GM12878 (cell line): ENCODE measurements at regions not wholly inside any gene's neighbourhood (a gene's known extent, or its start where the extent isn't known, plus 50 kb on each side); places are given as distances from the start of the nearest gene placed in this dataset.

Experiments used
- ATAC-seq: fragments of 200-7000 bp; cut with Tn5 transposase; 3 replicates; pipeline ENCODE4 v1.9.1; 2020; ENCODE audit warnings: mild to moderate bottlenecking, moderate library complexity
- BruUV-seq: library from RNA; stranded (reverse); fragments of 400-500 nt; replicated peaks from 2 replicates; lab custom pipeline; 2021; lab: Mats Ljungman, UMichigan
- CTCF ChIA-PET: fragments of 300-600 bp; sonication (Branson Sonifier 250); formaldehyde crosslinking; extraction: SDS; loops from one replicate; lab custom pipeline; 2021; ENCODE audit warnings: inconsistent platforms; lab: Yijun Ruan, JAX
- POLR2A ChIA-PET: fragments of 350-600 bp; formaldehyde crosslinking; extraction: SDS; loops from one replicate; lab custom pipeline; 2021; ENCODE audit warnings: inconsistent platforms; lab: Charles Lee
- RAD21 ChIA-PET: fragments of 300-600 bp; sonication (Branson Sonifier 250); formaldehyde crosslinking; loops from one replicate; lab custom pipeline; 2023; ENCODE audit warnings: antibody characterized with exemption; ENCODE audit not compliant: unreplicated experiment; lab: Charles Lee
- SMC1A ChIA-PET: fragments of 300-600 bp; sonication (Branson Sonifier 250); formaldehyde crosslinking; loops from one replicate; lab custom pipeline; 2023; ENCODE audit not compliant: unreplicated experiment, uncharacterized antibody; lab: Charles Lee
- DNase-seq: peaks from one replicate; pipeline ENCODE4 v3.0.0-alpha.2; 2011; ENCODE audit warnings: low read depth, low spot score
- FAIRE-seq: peaks from 3 replicates; lab custom pipeline; 2011; peaks lifted over from hg19 to GRCh38; lab: Jason Lieb, UNC
- H2AFZ ChIP-seq: 2 replicates; pipeline ENCODE4 v1.6.0; 2011; ENCODE audit warnings: low read depth, low read length, control low read depth; ENCODE audit not compliant: control insufficient read depth
- H3K27ac ChIP-seq: 2 replicates; pipeline ENCODE4 v1.5.1; 2011; ENCODE audit warnings: control low read depth; ENCODE audit not compliant: control insufficient read depth, insufficient read depth
- H3K27me3 ChIP-seq, 2 experiments: replicated peaks in 1 of 2; 2 replicates each; pipeline versions ENCODE4 v1.6.0 to v1.6.1; 2011; ENCODE audit warnings: low read length in 1 of 2; ENCODE audit not compliant: control insufficient read depth in 2 of 2, insufficient read depth in 2 of 2
- H3K36me3 ChIP-seq, 2 experiments: 2 replicates each; pipeline ENCODE4 v1.5.1; 2011; ENCODE audit warnings: low read length in 1 of 2; ENCODE audit not compliant: control insufficient read depth in 2 of 2, insufficient read depth in 2 of 2
- H3K4me1 ChIP-seq: 2 replicates; pipeline ENCODE4 v1.6.1; 2011; ENCODE audit warnings: mild to moderate bottlenecking, low read length, moderate library complexity, mixed read lengths; ENCODE audit not compliant: control insufficient read depth, insufficient read depth
- H3K4me2 ChIP-seq: 2 replicates; pipeline ENCODE4 v1.6.0; 2011; ENCODE audit warnings: control low read depth; ENCODE audit not compliant: control insufficient read depth, insufficient read depth
- H3K4me3 ChIP-seq: fragments of 200-600 bp; sonication (generic); 2 replicates; pipeline ENCODE4 v1.5.1; 2016
- H3K79me2 ChIP-seq: 2 replicates; pipeline ENCODE4 v1.6.0; 2011; ENCODE audit warnings: low read length; ENCODE audit not compliant: control insufficient read depth, insufficient read depth
- H3K9ac ChIP-seq: 2 replicates; pipeline ENCODE4 v1.8.0; 2011; ENCODE audit warnings: low read length, control low read depth, mixed read lengths; ENCODE audit not compliant: control insufficient read depth, insufficient read depth
- H3K9me3 ChIP-seq: replicated peaks from 3 replicates; pipeline ENCODE4 v1.5.1; 2011; ENCODE audit warnings: mild to moderate bottlenecking, low read length; ENCODE audit not compliant: control insufficient read depth, insufficient read depth
- H4K20me1 ChIP-seq: 2 replicates; pipeline ENCODE4 v1.6.0; 2011; ENCODE audit not compliant: control insufficient read depth, insufficient read depth
- ASH2L ChIP-seq: fragments of 300-600, 200-600 bp; sonication (generic); IDR thresholded peaks from 2 replicates; pipeline ENCODE4 v1.6.1; 2017; ENCODE audit warnings: low read depth, mild to moderate bottlenecking, borderline replicate concordance
- BACH1 ChIP-seq: fragments of 450-650 bp; IDR thresholded peaks from 2 replicates; pipeline ENCODE4 v1.6.1; 2017; ENCODE audit warnings: mild to moderate bottlenecking, borderline replicate concordance
- CBFB ChIP-seq: IDR thresholded peaks from 2 replicates; pipeline ENCODE4 v1.6.1; 2016; ENCODE audit warnings: antibody characterized with exemption, low read depth
- CBX5 ChIP-seq: sonication (generic); IDR thresholded peaks from 2 replicates; pipeline ENCODE4 v1.6.1; 2016; ENCODE audit warnings: low read depth, moderate library complexity, mild to moderate bottlenecking, inconsistent platforms
- CEBPB ChIP-seq, 2 experiments: fragments of 150-350 bp in 1 of 2; IDR thresholded peaks; 2 replicates each; pipeline ENCODE4 v1.6.1; 2012 to 2014; ENCODE audit warnings: low read depth in 2 of 2, low read length in 2 of 2, borderline replicate concordance in 1 of 2, inconsistent platforms in 1 of 2
- CHD1 ChIP-seq: IDR thresholded peaks from 2 replicates; pipeline ENCODE4 v1.6.1; 2012; ENCODE audit warnings: low read depth, low read length, improper control_type of control experiment
- CHD4 ChIP-seq: fragments of 200-600 bp; sonication (generic); IDR thresholded peaks from 2 replicates; pipeline ENCODE4 v1.6.1; 2016; ENCODE audit warnings: mild to moderate bottlenecking
- E2F4 ChIP-seq: IDR thresholded peaks from 2 replicates; pipeline ENCODE4 v1.6.1; 2012; ENCODE audit warnings: low read depth, low read length, improper control_type of control experiment
- EZH2 ChIP-seq: IDR thresholded peaks from 2 replicates; pipeline ENCODE4 v1.6.1; 2012; ENCODE audit warnings: low read depth, mild to moderate bottlenecking, control low read depth, inconsistent platforms, low read length, borderline replicate concordance; ENCODE audit not compliant: control insufficient read depth
- HDGF ChIP-seq: fragments of 450-650 bp; IDR thresholded peaks from 2 replicates; pipeline ENCODE4 v1.6.1; 2016; ENCODE audit warnings: antibody characterized with exemption
- IKZF2 ChIP-seq, 2 experiments: fragments of 450-650 bp; IDR thresholded peaks; 2 replicates each; pipeline ENCODE4 v1.6.1; 2017; ENCODE audit warnings: mild to moderate bottlenecking in 2 of 2, moderate library complexity in 2 of 2
- NBN ChIP-seq: fragments of 450-650 bp; IDR thresholded peaks from 2 replicates; pipeline ENCODE4 v1.6.1; 2016
- POLR2A ChIP-seq: IDR thresholded peaks from 2 replicates; pipeline ENCODE4 v1.6.1; 2011; ENCODE audit warnings: low read depth, mild to moderate bottlenecking, low read length
- RFX5 ChIP-seq: IDR thresholded peaks from 2 replicates; pipeline ENCODE4 v1.6.1; 2011; ENCODE audit warnings: low read depth, low read length, improper control_type of control experiment
- SIX5 ChIP-seq: IDR thresholded peaks from 2 replicates; pipeline ENCODE4 v1.6.1; 2011; ENCODE audit warnings: mild to moderate bottlenecking, low read depth, low read length, moderate library complexity; ENCODE audit not compliant: severe bottlenecking
- SMAD5 ChIP-seq: IDR thresholded peaks from 2 replicates; pipeline ENCODE4 v1.6.1; 2016; ENCODE audit warnings: antibody characterized with exemption, low read depth
- SREBF1 ChIP-seq: IDR thresholded peaks from 2 replicates; pipeline ENCODE4 v1.6.1; 2012; ENCODE audit warnings: mild to moderate bottlenecking, low read length
- STAT3 ChIP-seq: IDR thresholded peaks from 2 replicates; pipeline ENCODE4 v1.6.1; 2011; ENCODE audit warnings: low read depth, low read length, improper control_type of control experiment
- SUPT20H ChIP-seq: IDR thresholded peaks from 2 replicates; pipeline ENCODE4 v1.6.1; 2011; ENCODE audit warnings: low read depth, mild to moderate bottlenecking, low read length, moderate library complexity, borderline replicate concordance; ENCODE audit not compliant: control insufficient read depth
- ZZZ3 ChIP-seq: IDR thresholded peaks from 2 replicates; pipeline ENCODE4 v1.6.1; 2011; ENCODE audit warnings: low read depth; ENCODE audit not compliant: control insufficient read depth, insufficient read length
- WGBS: methylation state at CpG from one replicate; pipeline ENCODE4 v1.1.6; 2016; ENCODE audit warnings: low lambda C conversion rate; ENCODE audit not compliant: insufficient replicate concordance, insufficient coverage; ENCODE audit errors: missing lambda C conversion rate; 5-methylcytosine and 5-hydroxymethylcytosine counted together
- in situ Hi-C: fragments of 300-500 bp; cut with MboI; formaldehyde crosslinking; loops from 9 replicates; pipeline ENCODE4 v1.14.3; 2018; ENCODE audit warnings: mixed read lengths
- intact Hi-C: fragments of 100-400 bp; cut with micrococcal nuclease; formaldehyde crosslinking; loops from one replicate; pipeline ENCODE4 v1.14.2; 2022; ENCODE audit not compliant: unreplicated experiment

GRCh38 chr3:40842714-40843113, 318.0 kb downstream of the ZNF621 start:
- ATAC-seq (no peak), FAIRE-seq (no peak), DNase-seq (no peak)
- no TSS peak for BruUV-seq
- H3K27ac ChIP-seq = no peak overlapping the region
- no peak overlapping the region for H3K4me3 ChIP-seq
- ChIA-PET CTCF (interaction anchor here (0.7 kb wide), 1 partner anchor 367 kb away, joined by 3 read pairs; no protein-coding TSS in a partner anchor), POLR2A (interaction anchor here (0.6 kb wide), 1 partner anchor 166 kb away, joined by 6 read pairs; no protein-coding TSS in a partner anchor), RAD21 (no interaction called here), SMC1A (no interaction called here)
- H3K4me2 ChIP-seq = no peak overlapping the region
- no peak overlapping the region for H2AFZ ChIP-seq
- 0 out of 4 replicates have a peak, but pooled peaks cover 0 to 2% of the 10 kb centered on the region in 2 experiments for H3K27me3 ChIP-seq
- no peaks in the 10 kb centered on the region for H4K20me1 ChIP-seq
- 53% methylated on average over 11 of the region's 11 CpGs for WGBS
- no peak overlapping the region for H3K9ac ChIP-seq
- TF ChIP-seq CHD1 = no peak
- no peak for TF ChIP-seq CBFB
- intact Hi-C loops (no loop called here), in situ Hi-C loops (no loop called here)
- H3K4me1 ChIP-seq = no peaks in the 10 kb centered on the region
- H3K9me3 ChIP-seq = no peaks in the 10 kb centered on the region; the same call in 2 of the 3 replicates
- no peaks in the 10 kb centered on the region for H3K79me2 ChIP-seq
- no peaks in the 10 kb centered on the region for H3K36me3 ChIP-seq

- SMC1A ChIA-PET = no interaction called here
- Histone ChIP-seq H3K4me3 (no peak overlapping the region), H3K9ac (no peak overlapping the region), H3K27me3 (0 out of 4 replicates have a peak, but pooled peaks cover 0 to 2% of the 10 kb centered on the region in 2 experiments), H3K36me3 (no peaks in the 10 kb centered on the region), H3K9me3 (no peaks in the 10 kb centered on the region; the same call in 2 of the 3 replicates), H3K79me2 (no peaks in the 10 kb centered on the region), H3K27ac (no peak overlapping the region), H3K4me1 (no peaks in the 10 kb centered on the region), H3K4me2 (no peak overlapping the region), H2AFZ (no peak overlapping the region), H4K20me1 (no peaks in the 10 kb centered on the region)
- WGBS = 48% methylated on average over 2 of the region's 2 CpGs
- ATAC-seq = no peak
- RAD21 ChIA-PET = no interaction called here
- TF ChIP-seq ASH2L = no peak
- TF ChIP-seq EZH2 = no peak
- no peak for TF ChIP-seq SIX5
- TF ChIP-seq STAT3 = no peak
- no peak for TF ChIP-seq SUPT20H
- no peak for TF ChIP-seq E2F4
- TF ChIP-seq CHD4 = no peak
- TF ChIP-seq CEBPB (IDR thresholded peaks at IDR 0.05; ENCODE audit: borderline replicate concordance in 1 of 2, low read depth in 2 of 2, low read length in 2 of 2) = no peak
- TF ChIP-seq NBN = no peak
- no peak for TF ChIP-seq HDGF
- TF ChIP-seq SMAD5 = no peak
- TF ChIP-seq SREBF1 = no peak
- no peak for TF ChIP-seq RFX5
- no peak for TF ChIP-seq ZZZ3
- no peak for TF ChIP-seq BACH1
- TF ChIP-seq POLR2A = no peak
- no peak for TF ChIP-seq CBX5
- no peak for TF ChIP-seq IKZF2 (IDR thresholded peaks at IDR 0.05)
- DNase-seq = no peak
- in situ Hi-C loops (no loop called here), intact Hi-C loops (no loop called here)
- CTCF ChIA-PET = interaction anchor here (0.7 kb wide), 1 partner anchor 367 kb away, joined by 3 read pairs; no protein-coding TSS in a partner anchor
- POLR2A ChIA-PET = interaction anchor here (0.6 kb wide), 1 partner anchor 165 kb away, joined by 6 read pairs; no protein-coding TSS in a partner anchor
- no TSS peak for BruUV-seq
- FAIRE-seq = no peak
Measured at GRCh38 chr3:40843208-40843624, 318.5 kb downstream of the ZNF621 start.
